ENCODE measurements at regions not wholly inside any gene's neighbourhood (a gene's known extent, or its start where the extent isn't known, plus 50 kb on each side); places are given as distances from the start of the nearest gene placed in this dataset.

DNA sequence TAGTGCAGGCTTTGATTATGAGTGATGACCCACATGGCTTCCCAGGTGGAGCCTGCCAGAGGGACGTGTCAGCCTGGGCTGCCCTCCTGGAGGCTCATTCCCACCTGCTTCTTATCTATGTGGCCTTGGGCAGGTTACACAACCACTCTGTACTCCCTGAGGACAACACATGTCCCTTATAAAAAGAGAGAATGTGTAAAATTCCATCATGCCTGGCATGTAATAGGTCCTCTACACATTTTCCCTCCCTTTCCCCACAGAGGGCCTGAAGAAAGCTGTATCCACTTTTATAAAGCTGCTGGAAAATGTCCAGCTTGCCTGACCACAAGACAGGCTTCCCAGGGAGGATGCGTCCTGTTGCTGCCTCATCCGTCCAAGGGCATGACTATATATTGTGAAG lies 55.0 kb upstream of the VSTM5 start:
- H3K4me3 ChIP-seq (ENCODE audit: low read length), result no peak overlapping the region
- POLR2A ChIA-PET, result no interaction called here
- H3K9me3 ChIP-seq (ENCODE audit: control insufficient read depth in 1 of 2, insufficient read depth in 1 of 2, low read length in 2 of 2), result no peaks in the 10 kb centered on the region
- TF ChIP-seq, protein P1, sequence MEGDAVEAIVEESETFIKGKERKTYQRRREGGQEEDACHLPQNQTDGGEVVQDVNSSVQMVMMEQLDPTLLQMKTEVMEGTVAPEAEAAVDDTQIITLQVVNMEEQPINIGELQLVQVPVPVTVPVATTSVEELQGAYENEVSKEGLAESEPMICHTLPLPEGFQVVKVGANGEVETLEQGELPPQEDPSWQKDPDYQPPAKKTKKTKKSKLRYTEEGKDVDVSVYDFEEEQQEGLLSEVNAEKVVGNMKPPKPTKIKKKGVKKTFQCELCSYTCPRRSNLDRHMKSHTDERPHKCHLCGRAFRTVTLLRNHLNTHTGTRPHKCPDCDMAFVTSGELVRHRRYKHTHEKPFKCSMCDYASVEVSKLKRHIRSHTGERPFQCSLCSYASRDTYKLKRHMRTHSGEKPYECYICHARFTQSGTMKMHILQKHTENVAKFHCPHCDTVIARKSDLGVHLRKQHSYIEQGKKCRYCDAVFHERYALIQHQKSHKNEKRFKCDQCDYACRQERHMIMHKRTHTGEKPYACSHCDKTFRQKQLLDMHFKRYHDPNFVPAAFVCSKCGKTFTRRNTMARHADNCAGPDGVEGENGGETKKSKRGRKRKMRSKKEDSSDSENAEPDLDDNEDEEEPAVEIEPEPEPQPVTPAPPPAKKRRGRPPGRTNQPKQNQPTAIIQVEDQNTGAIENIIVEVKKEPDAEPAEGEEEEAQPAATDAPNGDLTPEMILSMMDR (IDR thresholded peaks at IDR 0.05), result no peak
- intact Hi-C loops (cut with DNase I, micrococcal nuclease), result no loop called here
- Mint-ChIP-seq H3K4me1 (ENCODE audit: low read depth) (no peaks in the 10 kb centered on the region), H3K27me3 (peaks cover 13% of the 10 kb centered on the region), H3K4me3 (no peak overlapping the region), H3K36me3 (ENCODE audit: low read depth) (no peaks in the 10 kb centered on the region), H3K9me3 (no peaks in the 10 kb centered on the region), H3K27ac (no peak overlapping the region)
- no peaks in the 10 kb centered on the region for H3K4me1 ChIP-seq (ENCODE audit: insufficient read depth, low read length)
- ATAC-seq (ENCODE audit: poor library complexity) (no peak), DNase-seq (no peak)
- no peak overlapping the region for H3K27ac ChIP-seq (ENCODE audit: low read depth in 1 of 2, low read length in 2 of 2)
- H3K36me3 ChIP-seq (ENCODE audit: insufficient read depth, low read length), result no peaks in the 10 kb centered on the region
- CTCF ChIA-PET, result no interaction called here
- peaks cover 0 to 7% of the 10 kb centered on the region in 2 experiments for H3K27me3 ChIP-seq (ENCODE audit: control insufficient read depth in 1 of 2, insufficient read depth in 2 of 2, low read length in 2 of 2)

DNA sequence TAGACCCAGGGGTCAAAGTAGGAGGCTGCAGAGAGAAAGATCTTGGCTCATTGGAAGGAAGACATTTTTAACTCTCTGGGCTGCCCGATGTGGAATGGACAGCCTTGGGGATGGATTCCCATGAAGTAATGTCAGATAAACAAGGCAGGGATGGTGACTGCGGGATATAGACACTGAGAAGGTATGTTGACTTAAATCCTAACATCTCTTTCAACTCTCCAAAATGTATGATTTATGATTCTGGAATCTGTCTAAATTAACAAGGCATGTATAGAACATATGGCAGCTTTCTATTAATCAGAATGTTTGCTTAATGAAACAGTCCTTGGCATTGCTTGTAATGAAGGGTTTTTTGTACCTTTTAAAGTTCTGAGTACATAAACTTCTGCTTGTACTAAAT lies 56.1 kb upstream of the VSTM5 start:
- intact Hi-C loops (cut with DNase I, micrococcal nuclease), result no loop called here
- ChIA-PET POLR2A (no interaction called here), CTCF (no interaction called here)
- DNase-seq (no peak), ATAC-seq (ENCODE audit: poor library complexity) (no peak)
- Histone ChIP-seq H3K27me3 (ENCODE audit: control insufficient read depth in 1 of 2, insufficient read depth in 2 of 2, low read length in 2 of 2) (peaks cover 0 to 7% of the 10 kb centered on the region in 2 experiments), H3K4me1 (ENCODE audit: insufficient read depth, low read length) (no peaks in the 10 kb centered on the region), H3K9me3 (ENCODE audit: control insufficient read depth in 1 of 2, insufficient read depth in 1 of 2, low read length in 2 of 2) (no peaks in the 10 kb centered on the region), H3K27ac (ENCODE audit: low read depth in 1 of 2, low read length in 2 of 2) (no peak overlapping the region), H3K4me3 (ENCODE audit: low read length) (no peak overlapping the region), H3K36me3 (ENCODE audit: insufficient read depth, low read length) (no peaks in the 10 kb centered on the region)
- Mint-ChIP-seq H3K27me3 (peaks cover 13% of the 10 kb centered on the region), H3K4me3 (no peak overlapping the region), H3K9me3 (no peaks in the 10 kb centered on the region), H3K27ac (no peak overlapping the region), H3K4me1 (ENCODE audit: low read depth) (no peaks in the 10 kb centered on the region), H3K36me3 (ENCODE audit: low read depth) (no peaks in the 10 kb centered on the region)
- TF ChIP-seq, protein P1 (IDR thresholded peaks at IDR 0.05), result no peak

DNA sequence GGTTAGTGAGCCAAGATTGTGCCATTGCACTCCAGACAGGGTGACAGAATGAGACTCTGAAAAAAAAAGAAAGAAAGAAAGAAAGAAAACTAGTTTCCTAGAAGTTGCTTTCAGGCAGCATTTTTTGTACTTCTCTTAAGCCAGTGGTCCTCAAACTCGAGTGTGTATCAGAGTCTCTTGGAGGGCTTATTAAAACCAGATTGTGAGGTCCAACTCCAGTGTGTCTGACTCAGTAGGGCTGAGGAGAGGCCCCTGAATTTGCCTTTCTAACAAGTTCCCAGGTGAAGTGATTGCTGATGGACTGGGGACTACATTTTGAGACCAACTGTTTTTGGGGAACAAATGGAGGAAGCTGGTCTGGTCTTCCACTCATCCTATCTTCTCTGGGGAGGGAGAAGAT lies 57.5 kb upstream of the VSTM5 start:
- Histone ChIP-seq H3K4me3 (ENCODE audit: low read length) (no peak overlapping the region), H3K4me1 (ENCODE audit: insufficient read depth, low read length) (no peaks in the 10 kb centered on the region), H3K27me3 (ENCODE audit: control insufficient read depth in 1 of 2, insufficient read depth in 2 of 2, low read length in 2 of 2) (peaks cover 0 to 7% of the 10 kb centered on the region in 2 experiments), H3K36me3 (ENCODE audit: insufficient read depth, low read length) (no peaks in the 10 kb centered on the region), H3K27ac (ENCODE audit: low read depth in 1 of 2, low read length in 2 of 2) (no peak overlapping the region), H3K9me3 (ENCODE audit: control insufficient read depth in 1 of 2, insufficient read depth in 1 of 2, low read length in 2 of 2) (no peaks in the 10 kb centered on the region)
- TF ChIP-seq, protein P1 (IDR thresholded peaks at IDR 0.05), result no peak
- Mint-ChIP-seq H3K27me3 (peaks cover 4% of the 10 kb centered on the region), H3K9me3 (no peaks in the 10 kb centered on the region), H3K4me3 (no peak overlapping the region), H3K4me1 (ENCODE audit: low read depth) (no peaks in the 10 kb centered on the region), H3K36me3 (ENCODE audit: low read depth) (no peaks in the 10 kb centered on the region), H3K27ac (no peak overlapping the region)
- intact Hi-C loops (cut with DNase I, micrococcal nuclease), result no loop called here
- DNase-seq, result no peak
- CTCF ChIA-PET, result no interaction called here
- no peak for ATAC-seq (ENCODE audit: poor library complexity)
- POLR2A ChIA-PET, result no interaction called here
